NCI-H226 (cell line): ENCODE measurements at regions not wholly inside any gene's neighbourhood (a gene's known extent, or its start where the extent isn't known, plus 50 kb on each side); places are given as distances from the start of the nearest gene placed in this dataset.
"Not testable (repeated sequence)": the region's sequence is repeated elsewhere in the genome, so short reads cannot be mapped to it uniquely, and the experiment has no call there.

Source experiments
- DNase-seq: peaks from one replicate; pipeline ENCODE4 v3.0.0-alpha.2; 2015

DNA sequence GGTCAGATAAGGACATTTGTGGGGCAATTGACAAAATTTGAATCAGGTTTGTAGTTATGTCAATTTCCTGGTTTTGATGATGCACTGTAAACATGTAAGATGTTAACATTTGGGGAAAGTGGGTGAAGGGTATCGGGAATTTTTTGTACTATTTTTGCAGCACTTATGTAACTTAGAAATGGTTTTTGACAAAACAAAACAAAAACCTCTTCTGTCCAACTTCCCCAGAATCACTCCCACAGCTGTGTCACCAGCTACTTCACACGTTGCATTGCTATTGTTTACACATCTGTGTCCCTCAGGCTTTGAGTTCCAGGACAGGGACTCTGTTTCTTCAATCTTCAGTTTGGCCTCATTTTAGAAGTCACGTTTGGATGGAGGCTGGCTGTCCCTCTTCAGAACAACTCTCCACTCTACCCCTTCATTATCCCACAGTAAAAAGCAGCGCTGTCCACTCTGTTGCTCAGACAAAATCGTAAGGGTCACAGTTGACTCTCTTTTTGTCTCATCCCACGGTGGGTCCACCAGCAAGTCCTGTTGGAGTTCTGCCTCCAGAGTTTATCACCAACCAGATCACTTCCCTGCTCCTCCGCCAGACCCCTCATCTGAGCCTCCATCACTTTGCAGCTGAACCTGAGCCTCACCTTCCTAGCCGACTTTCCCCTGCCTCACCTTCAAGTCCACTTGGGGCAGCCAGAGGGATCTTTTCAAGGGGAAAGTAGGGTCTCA lies 63.2 kb downstream of the NENF start:
- no peak for DNase-seq

DNA sequence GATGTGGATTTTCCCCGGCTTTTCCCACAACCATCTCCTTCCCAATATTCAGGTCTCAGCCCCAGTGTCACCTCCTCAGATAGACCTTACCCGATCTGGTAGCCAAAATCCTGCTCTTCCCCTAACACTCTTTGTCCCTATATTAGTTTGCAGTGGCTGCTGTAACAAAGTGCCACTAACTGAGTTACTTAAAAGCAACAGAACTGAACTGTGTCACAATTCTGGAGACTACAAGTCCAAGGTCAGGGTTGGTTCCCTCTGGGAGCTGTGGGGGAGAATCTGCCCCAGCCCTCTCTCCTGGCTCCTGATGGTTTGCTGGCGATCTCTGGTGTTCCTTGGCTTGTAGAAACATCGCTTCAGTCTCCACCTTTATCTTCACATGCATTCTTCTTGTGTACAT lies 64.0 kb downstream of the NENF start:
- DNase-seq, result no peak

DNA sequence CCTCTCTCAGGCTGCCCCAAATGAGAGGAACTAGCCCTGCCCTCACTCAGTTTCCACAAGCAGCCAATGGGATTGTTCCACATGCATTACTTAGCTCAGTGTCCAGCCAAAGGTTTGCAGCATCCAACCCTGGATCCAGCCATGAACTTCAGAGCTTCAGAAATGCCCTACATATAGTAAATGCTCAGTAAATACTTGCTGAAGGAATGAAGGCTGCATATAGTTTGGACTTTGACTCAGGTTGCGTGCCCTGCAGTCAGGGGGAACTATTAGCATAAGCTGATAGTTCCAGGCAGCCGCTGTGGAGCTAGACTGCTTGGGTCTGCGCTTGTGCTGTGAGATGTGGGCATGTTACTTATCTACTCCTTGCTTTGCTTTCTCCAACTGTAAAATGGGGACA lies 64.8 kb downstream of the NENF start:
- DNase-seq, result no peak

DNA sequence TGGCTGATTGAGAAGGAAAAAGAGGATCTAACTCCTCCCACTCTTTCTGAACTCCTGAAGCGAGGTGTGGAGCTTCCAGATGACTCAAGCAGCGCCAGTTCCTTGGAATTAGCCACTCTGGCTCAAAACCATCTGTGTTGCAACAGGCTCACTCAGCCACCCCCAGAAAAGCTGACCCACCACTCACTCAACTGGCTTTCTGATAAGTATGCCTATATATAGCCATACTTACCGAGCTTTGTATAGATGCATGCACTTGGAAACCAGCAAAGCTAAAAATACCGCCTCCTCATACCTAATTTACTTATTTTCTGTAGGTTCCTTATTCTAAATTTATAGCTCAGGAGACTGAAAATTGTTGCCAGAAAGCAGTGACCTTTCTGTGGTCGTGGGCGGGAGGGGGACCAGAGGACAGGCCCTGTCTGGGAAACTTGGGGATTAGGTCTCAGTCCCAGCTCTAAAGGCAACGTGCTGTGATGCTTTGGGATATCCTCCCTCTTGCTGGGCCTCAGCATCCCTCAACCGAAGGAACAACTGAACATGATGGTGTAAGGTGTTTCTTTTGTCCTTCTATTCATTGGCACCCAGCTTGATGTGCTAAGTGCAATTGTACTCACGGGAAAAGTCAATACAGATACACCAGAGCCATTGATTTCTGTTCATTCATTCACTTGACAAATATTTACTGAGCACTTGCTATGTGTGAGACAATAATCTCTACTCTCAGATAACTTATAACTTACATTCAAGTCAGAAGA lies 65.7 kb downstream of the NENF start:
- peak; percentile 67 for DNase-seq

DNA sequence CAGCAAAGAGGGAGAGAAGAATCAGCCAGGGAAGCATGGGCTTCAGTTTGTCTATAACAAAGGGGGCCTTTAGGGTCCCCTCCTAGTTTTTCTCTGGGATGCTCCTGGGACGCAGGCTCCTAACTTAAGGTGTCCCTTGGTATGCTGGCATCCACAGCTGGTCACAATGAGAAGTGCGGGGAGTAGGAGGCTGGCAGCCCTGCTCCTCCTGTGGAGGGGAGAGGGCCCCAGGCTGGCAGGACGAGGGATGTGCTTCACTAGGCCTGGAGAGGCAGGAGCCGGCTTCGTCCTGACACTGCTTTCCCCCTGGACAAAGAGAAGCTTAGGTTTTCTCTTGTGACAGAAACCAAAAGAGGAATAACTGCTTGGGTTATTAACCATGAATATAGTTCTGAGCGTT lies 67.6 kb downstream of the NENF start:
- DNase-seq, result no peak

DNA sequence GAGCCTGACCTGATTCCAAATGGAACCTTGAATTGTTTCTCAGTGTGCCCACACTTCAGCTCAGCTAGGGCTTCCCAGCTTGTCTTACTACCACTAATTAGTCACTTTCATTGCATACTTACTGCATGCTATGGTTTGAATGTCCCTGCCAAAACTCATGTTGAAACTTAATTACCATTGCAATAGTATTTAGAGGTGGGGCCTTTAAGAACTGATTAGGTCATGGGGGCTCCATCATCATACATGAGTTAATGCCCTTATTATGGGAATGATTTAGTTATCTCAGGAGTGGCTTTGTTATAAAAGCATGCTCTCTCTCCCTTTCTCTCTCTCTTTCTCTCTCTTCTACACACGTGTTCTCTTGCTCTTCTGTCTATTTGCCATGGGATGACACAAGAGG lies 68.3 kb downstream of the NENF start:
- no peak for DNase-seq

DNA sequence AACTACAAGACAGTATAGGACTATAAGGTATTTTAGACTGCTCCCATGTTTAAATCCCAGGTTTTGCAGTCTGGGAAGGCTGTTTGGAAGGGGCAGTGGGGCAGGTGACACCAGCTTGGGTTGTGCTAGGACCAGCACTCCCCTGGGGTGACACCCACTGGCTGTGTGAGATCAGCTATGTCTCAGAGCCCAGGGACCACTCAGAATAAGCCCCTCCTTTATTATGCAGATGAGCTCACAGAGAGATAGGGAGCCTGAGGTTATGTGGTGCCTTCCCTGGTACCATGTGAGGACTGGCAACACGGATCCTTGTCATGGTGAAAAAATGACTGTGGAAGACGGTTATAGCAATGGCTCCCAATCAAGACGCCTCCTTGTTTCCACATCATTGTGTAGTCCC lies 71.0 kb downstream of the NENF start:
- no peak for DNase-seq

DNA sequence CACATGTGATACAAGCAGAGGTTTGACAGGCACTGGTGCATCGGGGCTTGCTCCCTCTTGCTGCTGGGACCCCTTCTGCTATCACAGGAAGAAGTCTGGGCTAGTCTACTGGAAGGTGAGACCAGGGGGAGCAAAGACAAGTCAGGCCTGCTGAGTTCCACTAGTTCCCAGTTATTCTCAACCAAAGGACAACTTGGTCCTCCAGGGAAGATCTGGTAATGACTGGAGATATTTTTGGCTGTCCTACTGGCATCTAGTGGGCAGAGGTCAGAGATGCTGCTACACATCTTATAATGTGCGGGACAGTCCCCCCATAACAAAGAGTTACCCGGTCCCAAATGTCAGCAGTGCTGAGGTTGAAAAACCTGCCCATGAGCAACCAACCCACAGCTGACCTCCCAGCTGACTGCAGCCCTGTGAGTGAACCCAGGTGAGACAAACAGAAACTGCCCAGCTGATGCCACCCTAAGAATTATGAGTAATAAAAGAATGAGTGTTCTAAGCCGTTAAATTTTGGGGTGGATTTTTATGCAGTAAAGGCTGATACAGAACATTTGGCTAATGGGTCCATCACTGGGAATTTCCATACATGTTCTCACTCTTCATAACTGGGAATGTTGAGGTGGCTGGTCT lies 71.6 kb downstream of the NENF start:
- DNase-seq, result no peak

DNA sequence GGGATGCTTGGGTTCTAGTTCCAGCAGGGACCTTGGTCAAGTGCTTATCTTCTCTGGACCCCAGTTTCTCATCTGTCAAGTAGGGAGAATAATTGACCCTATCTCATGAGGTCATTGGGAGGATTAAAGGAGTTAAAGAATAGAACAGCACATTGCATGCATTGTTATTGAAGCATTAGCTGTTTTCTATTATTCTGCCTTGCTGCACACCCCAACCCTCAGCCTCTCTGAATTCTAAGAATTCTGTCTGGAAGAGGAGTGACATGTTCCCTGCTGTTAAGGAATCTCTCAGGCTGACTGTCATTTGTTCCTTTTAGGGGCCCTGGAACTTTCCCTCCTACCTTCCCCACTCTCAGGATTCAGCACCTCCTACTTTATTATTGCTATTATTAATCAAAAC lies 73.9 kb downstream of the NENF start:
- no peak for DNase-seq

DNA sequence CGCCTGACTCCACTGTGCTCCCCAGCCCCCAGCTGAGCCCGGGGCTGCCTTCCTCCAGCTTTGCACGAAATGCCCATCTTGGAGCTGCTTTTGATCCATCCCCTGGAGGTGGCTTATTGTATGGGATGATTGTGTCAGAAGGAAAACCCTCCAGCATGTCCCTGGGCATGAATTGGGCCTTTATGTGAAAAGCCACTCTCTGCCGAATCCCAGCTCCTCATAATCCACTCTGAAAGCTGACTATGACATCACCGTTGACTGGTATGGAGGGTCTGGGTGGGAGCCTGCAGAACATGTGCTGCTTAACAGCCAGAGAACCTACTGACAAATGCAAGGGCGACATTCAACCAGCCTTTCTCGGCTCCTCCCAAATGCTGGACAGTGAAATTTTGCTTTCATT lies 74.6 kb downstream of the NENF start:
- no peak for DNase-seq

DNA sequence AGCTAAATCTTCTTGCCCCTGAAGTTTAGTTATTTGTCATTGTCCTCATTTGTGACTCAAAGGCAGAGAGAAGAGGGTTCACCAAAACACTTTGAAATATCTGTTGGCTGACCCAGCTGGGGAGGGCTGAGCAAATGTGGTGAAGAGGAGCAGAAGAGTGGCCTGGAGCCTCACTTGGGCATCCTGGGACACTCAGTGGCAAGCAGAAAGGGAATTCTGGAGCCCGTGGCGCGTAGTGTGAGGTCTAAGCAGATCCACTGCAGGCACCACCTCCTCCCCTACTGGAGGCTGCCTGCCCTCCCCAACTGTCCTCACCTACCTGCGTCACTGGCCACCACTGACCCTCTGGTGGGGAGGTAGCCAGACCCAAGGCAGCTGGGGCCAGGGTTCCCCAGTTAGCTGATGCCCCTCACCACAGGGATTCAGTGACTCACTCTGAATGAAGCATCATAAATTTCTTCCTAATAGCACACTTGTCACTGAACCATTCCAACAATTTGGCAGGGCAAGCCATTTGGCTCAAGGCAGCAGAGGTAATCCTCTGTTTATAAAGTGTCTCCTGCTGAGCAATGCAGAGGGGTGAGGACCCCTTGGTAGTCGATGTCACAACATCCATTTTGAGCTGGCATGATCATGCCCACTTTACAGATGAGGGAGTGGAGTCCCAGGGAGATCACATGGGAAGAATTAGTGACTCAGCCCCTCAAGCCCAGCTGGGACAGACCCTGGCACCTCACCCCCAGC lies 80.3 kb downstream of the NENF start:
- DNase-seq, result peak; percentile 74

DNA sequence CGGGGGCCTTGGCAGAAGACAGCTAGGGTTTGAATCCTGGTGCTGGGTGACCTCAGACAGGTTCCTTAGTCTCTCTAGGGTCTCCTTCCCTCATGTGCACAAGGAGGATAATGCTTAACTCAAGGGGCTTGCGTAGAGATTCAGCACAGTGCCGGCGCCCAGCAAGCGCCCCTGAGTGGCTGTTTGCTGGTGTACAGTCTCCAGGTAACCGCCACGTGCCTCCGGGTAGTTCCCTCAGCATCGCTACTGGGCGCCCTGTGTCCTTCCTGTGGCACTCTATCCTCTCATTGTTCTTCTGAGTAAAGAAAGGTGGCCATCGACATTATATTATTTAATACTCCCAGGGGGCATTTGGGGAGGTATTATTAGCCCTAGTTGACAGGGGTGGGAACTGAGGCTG lies 80.9 kb downstream of the NENF start:
- no peak for DNase-seq

DNA sequence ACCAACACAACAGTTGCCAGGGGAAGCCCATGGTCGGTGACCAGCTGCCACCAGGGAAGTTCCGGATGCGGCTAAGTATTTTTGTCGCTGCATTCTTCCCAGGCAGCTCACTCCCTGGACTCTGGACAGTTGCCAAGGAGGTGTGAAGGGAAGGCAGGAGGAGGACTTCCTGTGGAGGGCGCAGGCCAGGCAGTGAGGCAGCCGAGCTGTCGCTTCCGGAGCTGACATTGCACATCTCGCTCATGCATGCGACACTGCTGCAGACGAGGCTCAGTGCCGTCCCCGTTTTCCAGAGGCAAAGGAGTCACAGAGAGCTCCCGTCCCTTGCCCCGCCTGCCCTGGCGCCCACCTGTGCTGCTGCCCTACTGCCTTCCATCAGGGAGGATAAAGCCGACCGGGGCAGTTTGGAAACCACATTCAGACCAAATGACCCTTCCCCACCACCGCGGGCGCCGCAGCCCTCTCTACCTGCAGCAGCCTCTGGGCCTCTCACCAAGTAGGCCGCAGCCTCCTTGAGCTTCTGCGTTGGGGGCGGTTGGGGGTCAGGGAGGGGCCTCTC lies 81.4 kb downstream of the NENF start:
- peak; percentile 28 for DNase-seq

DNA sequence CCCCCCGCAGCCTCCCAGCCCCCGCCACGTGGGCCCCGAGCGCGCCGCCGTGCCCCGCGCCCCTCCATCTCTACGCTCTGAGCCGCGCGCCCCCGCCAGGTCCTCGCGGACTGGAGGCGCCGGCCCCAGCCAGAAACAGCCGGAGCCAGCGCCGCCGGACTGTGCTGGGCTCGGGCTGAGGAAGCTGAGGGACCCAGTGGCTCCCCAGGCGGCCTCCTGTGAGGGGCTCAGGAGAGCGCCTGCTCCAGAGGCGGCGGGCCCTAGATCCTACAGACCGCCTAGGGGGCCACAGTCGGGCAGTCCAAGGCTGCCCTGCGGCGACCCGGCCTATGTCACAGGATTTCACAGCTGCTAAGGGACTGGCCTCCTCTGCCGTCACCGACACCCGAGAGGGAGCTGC lies 82.1 kb downstream of the NENF start:
- no peak for DNase-seq

DNA sequence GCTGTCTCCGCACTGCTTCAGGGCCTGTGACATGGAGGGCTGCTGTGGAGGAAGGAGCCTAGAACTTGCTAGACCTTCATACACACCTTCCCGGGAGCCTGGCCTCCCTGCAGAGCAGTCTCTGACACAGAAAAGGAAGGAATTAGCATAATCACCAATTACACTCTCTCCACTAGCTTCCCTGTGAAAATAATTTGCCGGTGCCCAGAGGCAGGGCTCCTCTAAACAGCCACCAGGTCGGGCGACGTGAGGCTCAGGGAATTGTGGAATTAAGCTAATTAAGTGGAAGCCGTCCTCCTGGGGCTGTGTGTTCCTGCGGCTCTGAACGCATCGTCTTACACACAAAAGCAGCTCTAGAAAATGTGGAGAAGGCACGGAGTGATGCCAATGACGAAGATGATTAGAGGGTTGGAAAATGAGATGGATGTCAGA lies 82.6 kb downstream of the NENF start:
- no peak for DNase-seq

DNA sequence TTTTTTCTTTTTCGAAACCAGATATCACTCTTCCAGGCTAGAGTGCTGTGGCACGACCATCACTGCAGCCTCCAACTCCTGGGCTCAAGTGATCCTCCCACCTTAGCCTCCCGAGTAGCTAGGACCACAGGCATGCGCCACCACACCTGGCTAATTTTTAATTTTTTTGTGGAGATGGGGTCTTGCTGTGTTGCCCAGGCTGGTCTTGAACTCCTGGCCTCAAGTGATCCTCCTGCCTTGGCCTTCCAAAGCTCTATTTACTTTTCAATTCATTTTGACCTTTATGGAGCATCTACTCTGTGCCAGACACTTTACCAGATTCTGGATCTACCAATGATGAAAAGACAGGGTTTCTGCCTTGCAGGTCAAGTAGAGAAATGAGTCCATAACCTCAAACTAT lies 83.3 kb downstream of the NENF start:
- DNase-seq, result not testable (repeated sequence)

DNA sequence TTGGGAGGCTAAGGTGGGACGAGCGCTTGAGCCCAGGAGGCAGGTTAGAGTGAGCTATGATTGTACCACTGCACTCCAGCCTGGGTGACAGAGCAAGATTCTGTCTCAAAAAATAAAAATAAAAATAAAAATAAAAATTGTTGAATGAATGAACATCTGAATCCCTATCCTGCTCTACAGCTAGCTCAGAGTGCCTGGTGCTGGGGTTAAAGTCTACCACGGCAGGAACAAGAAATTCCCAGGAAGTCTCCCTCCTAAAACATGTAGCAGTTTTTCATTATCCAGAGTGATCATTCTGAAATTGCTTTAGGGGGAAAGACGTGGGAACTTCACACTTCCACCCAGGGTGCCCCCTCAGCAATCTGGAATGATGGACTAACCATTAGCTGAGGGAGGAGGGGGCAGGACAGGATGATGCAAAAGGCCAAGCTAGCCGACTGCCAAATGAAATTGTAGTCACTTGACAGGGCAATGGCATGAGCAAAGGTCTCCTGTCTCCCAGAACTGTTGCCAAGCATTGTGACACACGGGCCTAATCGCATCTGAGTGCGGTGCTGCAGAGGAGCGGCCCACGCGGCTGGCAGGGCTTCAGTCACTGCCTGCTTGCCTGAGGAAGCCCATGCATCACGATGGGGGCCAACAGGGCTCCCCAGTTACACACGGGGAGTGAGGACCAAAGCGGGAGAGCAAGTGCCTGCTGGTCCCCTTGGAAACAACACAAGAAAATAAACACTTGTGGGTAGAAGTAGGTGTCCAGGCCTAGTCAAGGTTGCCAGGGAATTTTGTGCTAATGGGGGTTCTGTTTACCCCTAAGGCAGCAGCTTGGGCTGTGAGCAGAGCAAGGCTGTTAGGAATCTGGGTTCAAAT lies 85.7 kb downstream of the NENF start:
- DNase-seq, result no peak

DNA sequence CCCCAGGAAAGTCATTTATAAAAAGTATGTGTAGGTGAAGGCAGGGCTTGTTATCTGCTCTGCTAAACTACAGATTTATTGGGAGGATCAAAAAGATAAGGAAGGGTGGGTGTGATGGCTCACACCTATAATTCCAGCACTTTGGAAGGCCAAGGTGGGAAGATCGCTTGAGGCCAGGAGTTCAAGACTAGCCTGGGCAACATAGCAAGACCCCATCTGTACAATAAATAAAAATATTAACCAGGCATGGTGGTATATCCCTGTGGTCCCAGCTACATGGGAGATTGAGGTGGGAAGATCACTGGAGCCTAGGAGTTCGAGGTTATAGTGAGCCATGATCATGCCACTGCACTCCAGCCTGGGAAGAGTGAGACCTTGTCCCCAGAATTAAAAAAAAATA lies 86.4 kb downstream of the NENF start:
- DNase-seq, result no peak

DNA sequence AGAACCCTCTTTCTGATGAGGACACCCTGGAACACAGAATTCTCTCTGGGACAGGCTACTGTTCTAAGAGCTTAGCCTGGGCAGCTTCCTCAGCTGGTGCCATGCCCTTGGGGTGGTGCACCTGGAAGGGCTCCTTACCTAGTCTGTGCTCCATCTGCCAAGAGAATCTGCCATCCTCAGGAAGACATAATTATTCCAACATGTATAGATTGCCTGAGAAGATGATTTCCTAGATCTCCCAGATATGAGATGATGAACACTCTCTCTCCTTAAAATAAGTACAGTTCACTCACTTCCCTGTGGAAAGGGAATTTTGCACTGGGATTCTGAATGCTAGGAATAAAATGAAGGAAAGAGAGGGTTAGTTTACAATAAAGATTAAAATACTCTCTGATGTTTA lies 87.6 kb downstream of the NENF start:
- no peak for DNase-seq

DNA sequence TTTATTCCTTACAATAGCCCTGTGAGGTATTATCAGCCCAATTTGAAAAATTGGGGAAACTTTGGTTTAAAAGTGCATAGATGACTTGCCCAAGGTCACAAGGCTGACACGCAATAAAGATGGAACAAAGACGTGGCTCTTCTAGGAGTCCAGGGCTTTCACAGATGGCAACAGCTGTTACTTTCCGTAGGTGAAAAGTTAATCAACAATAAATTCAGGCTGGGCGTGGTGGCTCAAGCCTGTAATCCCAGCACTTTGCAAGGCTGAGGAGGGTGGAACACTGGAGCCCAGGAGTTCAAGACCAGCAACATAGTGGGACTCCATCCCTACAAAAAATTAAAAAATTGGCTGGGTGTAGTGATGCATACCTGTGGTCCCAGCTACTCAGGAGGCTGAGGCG lies 87.8 kb upstream of the ATF3 start:
- no peak for DNase-seq

DNA sequence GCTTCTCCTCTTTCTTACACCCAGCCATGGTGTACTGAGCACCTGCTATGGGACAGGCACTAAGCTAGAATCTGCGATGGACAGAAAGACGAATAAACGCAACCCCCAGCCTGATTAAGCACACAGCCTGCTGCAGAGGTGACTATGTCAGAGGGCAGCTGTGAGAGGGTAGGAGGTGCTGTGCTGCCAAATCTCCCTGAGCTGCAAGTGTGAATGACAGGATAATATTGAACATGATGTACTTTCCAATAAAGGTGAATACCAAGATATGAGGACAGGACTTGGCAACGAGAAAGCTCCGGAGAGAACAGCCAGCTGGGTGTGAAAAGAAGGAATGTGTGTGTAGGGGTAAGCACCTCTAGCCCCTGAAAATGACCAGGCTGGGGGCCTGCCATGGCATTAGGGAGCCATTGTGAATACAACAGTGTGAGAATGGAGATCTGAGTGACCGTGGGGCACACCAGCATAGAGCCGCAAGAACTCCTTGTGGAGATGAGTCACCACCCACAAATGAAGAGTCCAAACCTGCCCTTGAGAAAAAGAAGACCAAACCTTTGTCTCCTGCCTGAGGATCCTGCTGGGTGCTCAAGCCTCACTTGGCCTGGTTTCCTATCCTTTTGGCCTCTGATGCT lies 83.0 kb upstream of the ATF3 start:
- DNase-seq, result peak; percentile 15

DNA sequence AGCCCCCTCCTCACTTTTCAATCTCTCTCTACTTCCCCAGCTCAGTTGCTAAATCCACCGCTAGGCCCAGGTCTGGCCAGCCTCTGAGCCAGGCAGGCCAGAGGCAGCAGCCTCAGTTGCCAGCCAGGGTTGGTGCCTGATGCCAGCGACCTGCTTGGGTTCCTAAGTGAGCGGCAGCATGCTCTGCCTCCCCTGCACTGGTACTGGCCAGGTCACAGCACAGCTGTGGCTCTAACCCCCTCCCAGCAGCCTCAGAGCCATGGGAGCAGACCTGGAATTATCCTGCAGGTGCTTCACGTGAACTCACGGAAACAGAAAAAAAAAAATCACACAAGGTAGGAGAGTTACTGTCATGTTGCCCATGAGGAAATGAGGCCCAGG lies 82.5 kb upstream of the ATF3 start:
- DNase-seq, result no peak
